Fibroblast of villous mesenchyme (primary cell): ENCODE measurements at regions not wholly inside any gene's neighbourhood (a gene's known extent, or its start where the extent isn't known, plus 50 kb on each side); places are given as distances from the start of the nearest gene placed in this dataset.

Experiments used
- DNase-seq: peaks from one replicate; pipeline ENCODE4 v3.0.0-alpha.2; 2010; ENCODE audit warnings: low read depth
- H3K4me3 ChIP-seq: 2 replicates; pipeline ENCODE4 v1.5.1; 2011; ENCODE audit warnings: low read depth, mild to moderate bottlenecking, low read length
- CTCF ChIP-seq: IDR thresholded peaks from 2 replicates; pipeline ENCODE4 v1.5.1; 2012; ENCODE audit warnings: low read depth, mild to moderate bottlenecking, low read length; ENCODE audit not compliant: insufficient read depth

DNA sequence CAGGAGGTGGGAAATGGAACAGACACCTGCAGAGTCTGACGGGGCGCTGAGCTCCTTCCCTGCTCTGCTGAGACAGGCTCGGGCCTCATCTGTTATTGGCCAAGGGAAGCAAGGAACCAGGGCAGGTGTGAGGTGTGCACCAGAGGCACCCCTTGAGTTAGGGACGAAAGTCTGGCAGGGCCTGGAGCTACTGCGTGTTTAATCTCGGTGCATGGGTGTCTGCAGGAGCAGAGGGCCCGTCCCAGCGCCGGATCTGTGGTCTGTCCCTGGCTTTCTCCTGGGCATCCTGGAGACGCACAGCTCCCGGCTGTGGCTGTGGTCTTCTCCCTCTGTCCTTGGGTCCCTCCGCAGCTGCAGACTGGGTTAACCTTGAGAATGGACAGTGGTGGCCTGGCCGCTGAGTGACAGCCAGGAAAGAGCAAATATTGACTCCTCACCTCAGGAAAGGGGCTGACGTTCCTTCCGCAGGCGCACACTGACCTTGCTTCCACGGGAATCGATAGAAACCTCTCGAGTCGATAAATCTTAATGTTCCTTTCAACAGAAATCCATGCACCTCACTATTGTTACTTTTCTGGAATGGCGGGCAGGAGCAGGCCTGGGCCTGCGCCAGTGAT is 975.6 kb downstream of the BRD1 start:
- no peak overlapping the region for H3K4me3 ChIP-seq
- TF ChIP-seq CTCF, result no peak
- no peak for DNase-seq

DNA sequence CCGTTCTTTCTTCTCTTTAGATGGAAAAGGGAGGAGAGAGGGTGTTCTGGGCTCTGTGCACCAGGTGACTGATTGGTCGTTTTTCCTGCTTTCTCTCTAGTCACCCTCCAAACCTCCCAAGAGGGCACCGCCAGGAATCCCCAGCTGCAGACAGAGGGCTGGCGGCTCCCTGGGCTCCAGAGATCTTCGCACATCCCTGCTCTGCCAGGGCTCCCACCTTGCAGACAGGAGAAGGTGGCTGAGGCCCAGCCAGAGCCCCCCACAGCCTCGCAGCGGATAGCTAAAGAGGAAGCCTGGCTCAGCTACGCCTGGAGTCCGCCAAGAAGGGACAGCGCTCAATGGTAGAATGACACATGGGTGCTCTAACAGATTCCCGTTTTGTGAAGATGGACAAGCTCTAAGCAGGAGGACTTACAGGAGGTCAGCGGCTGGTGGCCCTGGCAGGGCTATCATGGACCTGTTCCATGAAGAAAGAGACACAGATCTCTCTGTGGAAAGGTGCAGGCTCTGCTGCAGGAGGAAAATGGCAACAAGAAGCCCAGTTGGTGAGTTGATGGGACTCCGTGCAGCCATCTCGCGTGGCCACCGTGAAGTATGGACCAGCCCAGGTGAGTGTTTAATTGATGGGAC is 976.9 kb downstream of the BRD1 start:
- H3K4me3 ChIP-seq, result no peak overlapping the region

GRCh38 chr22:48849963-48850657 is 977.6 kb downstream of the BRD1 start:
- H3K4me3 ChIP-seq, result no peak overlapping the region
- TF ChIP-seq CTCF, result no peak
- DNase-seq, result no peak

More for the DNA sequence above, 976.9 kb downstream of the BRD1 start:
- no peak for DNase-seq
- TF ChIP-seq CTCF, result no peak

DNA sequence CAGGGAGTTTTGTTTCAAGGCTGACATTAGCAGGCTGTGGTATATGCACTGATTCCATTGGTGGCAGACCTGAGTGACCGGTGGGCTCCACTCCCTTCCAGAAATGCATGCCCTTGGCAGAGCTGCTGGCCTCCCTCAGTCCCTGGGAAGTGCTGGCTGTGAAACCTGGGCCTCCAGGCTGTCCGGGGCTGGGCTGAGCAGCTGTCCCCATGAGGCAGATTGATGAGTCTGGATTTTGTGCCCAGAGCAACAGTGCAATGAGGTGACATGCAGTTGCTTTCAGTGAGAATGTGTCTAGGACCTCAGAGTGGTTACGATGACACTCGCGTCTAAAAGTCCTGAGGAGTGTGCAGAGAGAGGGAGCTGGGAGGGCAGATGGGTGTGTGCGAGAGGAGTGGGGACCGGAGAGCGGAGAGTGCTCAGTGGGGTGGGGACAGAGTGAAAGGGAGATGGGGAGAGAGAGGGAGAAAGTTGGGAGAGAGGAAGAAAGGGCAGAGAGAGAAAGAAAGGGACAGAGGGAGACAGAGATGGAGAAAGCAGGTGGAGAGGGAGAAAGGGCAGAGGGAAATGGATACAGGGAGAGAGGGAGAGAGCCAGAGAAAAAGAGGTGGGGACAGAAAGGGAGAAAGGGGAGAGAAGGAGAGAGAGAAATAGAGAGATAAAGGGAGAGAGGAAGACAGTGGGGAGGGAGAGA is 978.3 kb downstream of the BRD1 start:
- H3K4me3 ChIP-seq, result no peak overlapping the region
- no peak for TF ChIP-seq CTCF
- DNase-seq, result no peak

GRCh38 chr22:48846200-48846599 is 981.5 kb downstream of the BRD1 start:
- TF ChIP-seq CTCF, result no peak
- H3K4me3 ChIP-seq, result no peak overlapping the region
- no peak for DNase-seq

- no peak overlapping the region for H3K4me3 ChIP-seq
- TF ChIP-seq CTCF, result no peak
- DNase-seq, result no peak
These were observed 982.2 kb downstream of the BRD1 start for GRCh38 chr22:48845356-48845936.
